ENCODE measurements at regions not wholly inside any gene's neighbourhood (a gene's known extent, or its start where the extent isn't known, plus 50 kb on each side); places are given as distances from the start of the nearest gene placed in this dataset.
"Not testable (repeated sequence)": the region's sequence is repeated elsewhere in the genome, so short reads cannot be mapped to it uniquely, and the experiment has no call there.

GRCh38 chr2:216932863-216933548, 73.1 kb upstream of the TNP1 start:
- no peak for TF ChIP-seq CTCF (IDR thresholded peaks at IDR 0.05; ENCODE audit: control extremely low read depth, extremely low read depth)
- H3K4me3 ChIP-seq = no peak overlapping the region
- H3K27me3 ChIP-seq (ENCODE audit: control insufficient read depth in 3 of 3, insufficient read depth in 3 of 3, low read length in 2 of 3) = no peaks in the 10 kb centered on the region
- ATAC-seq (ENCODE audit: insufficient read depth, low FRiP score) (no peak), DNase-seq (no peak)
- peaks cover 0 to 9% (median 0%) of the 10 kb centered on the region in 5 donors for H3K4me1 ChIP-seq (ENCODE audit: control insufficient read depth in 5 of 5, insufficient read depth in 5 of 5, low read length in 5 of 5)
- 92 to 95% methylated on average over 12 of the region's 12 CpGs for WGBS, 2 donors
- peaks cover 0 to 3% (median 0%) of the 10 kb centered on the region in 4 donors for H3K9me3 ChIP-seq (ENCODE audit: control insufficient read depth in 4 of 4, insufficient read depth in 3 of 4, low read length in 3 of 4)
- H3K9ac ChIP-seq (ENCODE audit: insufficient read depth in 1 of 2, low read length in 2 of 2) = no peak overlapping the region
- H3K27ac ChIP-seq (ENCODE audit: low read depth in 1 of 2, low read length in 1 of 2) = no peak overlapping the region
- no peaks in the 10 kb centered on the region for H3K36me3 ChIP-seq (ENCODE audit: control insufficient read depth in 4 of 4, insufficient read depth in 4 of 4, low read length in 4 of 4)

GRCh38 chr2:216932113-216932862, 72.4 kb upstream of the TNP1 start:
- Histone ChIP-seq H3K9ac (ENCODE audit: insufficient read depth in 1 of 2, low read length in 2 of 2) (no peak overlapping the region), H3K4me3 (no peak overlapping the region), H3K36me3 (ENCODE audit: control insufficient read depth in 4 of 4, insufficient read depth in 4 of 4, low read length in 4 of 4) (no peaks in the 10 kb centered on the region), H3K27me3 (ENCODE audit: control insufficient read depth in 3 of 3, insufficient read depth in 3 of 3, low read length in 2 of 3) (no peaks in the 10 kb centered on the region), H3K27ac (ENCODE audit: low read depth in 1 of 2, low read length in 1 of 2) (no peak overlapping the region), H3K9me3 (ENCODE audit: control insufficient read depth in 4 of 4, insufficient read depth in 3 of 4, low read length in 3 of 4) (peaks cover 0 to 3% (median 0%) of the 10 kb centered on the region in 4 donors), H3K4me1 (ENCODE audit: control insufficient read depth in 5 of 5, insufficient read depth in 5 of 5, low read length in 5 of 5) (peaks cover 0 to 3% (median 0%) of the 10 kb centered on the region in 5 donors)
- no peak for TF ChIP-seq CTCF (IDR thresholded peaks at IDR 0.05; ENCODE audit: control extremely low read depth, extremely low read depth)
- no peak for DNase-seq
- ATAC-seq (ENCODE audit: insufficient read depth, low FRiP score) = no peak
- 91 to 95% methylated on average over 2 of the region's 2 CpGs for WGBS, 2 donors

GRCh38 chr2:216930716-216931115, 70.9 kb upstream of the TNP1 start:
- no peaks in the 10 kb centered on the region for H3K27me3 ChIP-seq (ENCODE audit: control insufficient read depth in 3 of 3, insufficient read depth in 3 of 3, low read length in 2 of 3)
- no peaks in the 10 kb centered on the region for H3K36me3 ChIP-seq (ENCODE audit: control insufficient read depth in 4 of 4, insufficient read depth in 4 of 4, low read length in 4 of 4)
- H3K9me3 ChIP-seq (ENCODE audit: control insufficient read depth in 4 of 4, insufficient read depth in 3 of 4, low read length in 3 of 4) = peaks cover 0 to 3% (median 0%) of the 10 kb centered on the region in 4 donors
- ATAC-seq (ENCODE audit: insufficient read depth, low FRiP score) (no peak), DNase-seq (no peak)
- no peak overlapping the region for H3K27ac ChIP-seq (ENCODE audit: low read depth in 1 of 2, low read length in 1 of 2)
- 93 to 97% methylated on average over 2 of the region's 2 CpGs for WGBS, 2 donors
- no peak overlapping the region for H3K9ac ChIP-seq (ENCODE audit: insufficient read depth in 1 of 2, low read length in 2 of 2)
- H3K4me3 ChIP-seq = no peak overlapping the region
- H3K4me1 ChIP-seq (ENCODE audit: control insufficient read depth in 5 of 5, insufficient read depth in 5 of 5, low read length in 5 of 5) = peaks cover 0 to 2% (median 0%) of the 10 kb centered on the region in 5 donors
- no peak for TF ChIP-seq CTCF (IDR thresholded peaks at IDR 0.05; ENCODE audit: control extremely low read depth, extremely low read depth)

GRCh38 chr2:216929338-216929737, 69.5 kb upstream of the TNP1 start:
- 83 to 84% methylated on average over 4 of the region's 4 CpGs for WGBS, 2 donors
- H3K9me3 ChIP-seq (ENCODE audit: control insufficient read depth in 4 of 4, insufficient read depth in 3 of 4, low read length in 3 of 4); ATAC-seq (ENCODE audit: insufficient read depth, low FRiP score); H3K9ac ChIP-seq (ENCODE audit: insufficient read depth in 1 of 2, low read length in 2 of 2); H3K36me3 ChIP-seq (ENCODE audit: control insufficient read depth in 4 of 4, insufficient read depth in 4 of 4, low read length in 4 of 4); H3K27me3 ChIP-seq (ENCODE audit: control insufficient read depth in 3 of 3, insufficient read depth in 3 of 3, low read length in 2 of 3); H3K4me3 ChIP-seq; H3K27ac ChIP-seq (ENCODE audit: low read depth in 1 of 2, low read length in 1 of 2); H3K4me1 ChIP-seq (ENCODE audit: control insufficient read depth in 5 of 5, insufficient read depth in 5 of 5, low read length in 5 of 5); DNase-seq: not testable (repeated sequence)
